ENCODE measurements at regions not wholly inside any gene's neighbourhood (a gene's known extent, or its start where the extent isn't known, plus 50 kb on each side); places are given as distances from the start of the nearest gene placed in this dataset.
A peak's percentile ranks its signal among the peaks of the same experiment; 100 is the strongest.

GRCh38 chr2:12577567-12578253, 139.0 kb upstream of the TRIB2 start:
- no peak for DNase-seq (ENCODE audit: low read depth, low spot score)

GRCh38 chr2:12579018-12579417, 137.7 kb upstream of the TRIB2 start:
- DNase-seq (ENCODE audit: low read depth, low spot score) = no peak

DNA sequence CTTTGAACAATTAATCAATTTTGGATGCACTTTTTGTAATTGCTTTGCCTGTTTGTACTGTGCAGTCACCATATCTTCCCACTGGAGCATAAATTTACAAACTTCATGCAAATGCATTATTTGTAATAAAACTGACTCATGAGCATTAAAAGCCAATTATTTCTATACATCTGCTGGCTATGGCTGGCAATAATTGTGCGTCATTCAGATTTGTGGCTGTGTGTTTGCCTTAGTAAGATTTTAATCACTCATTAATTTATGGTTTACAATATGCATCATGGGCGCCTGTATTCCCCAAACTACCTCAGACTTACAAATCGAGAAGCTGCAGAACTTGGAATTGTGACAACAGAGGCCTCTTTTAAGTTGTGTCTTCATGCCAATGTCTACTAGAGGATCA, 132.4 kb upstream of the TRIB2 start:
- DNase-seq (ENCODE audit: low read depth, low spot score) = no peak

DNA sequence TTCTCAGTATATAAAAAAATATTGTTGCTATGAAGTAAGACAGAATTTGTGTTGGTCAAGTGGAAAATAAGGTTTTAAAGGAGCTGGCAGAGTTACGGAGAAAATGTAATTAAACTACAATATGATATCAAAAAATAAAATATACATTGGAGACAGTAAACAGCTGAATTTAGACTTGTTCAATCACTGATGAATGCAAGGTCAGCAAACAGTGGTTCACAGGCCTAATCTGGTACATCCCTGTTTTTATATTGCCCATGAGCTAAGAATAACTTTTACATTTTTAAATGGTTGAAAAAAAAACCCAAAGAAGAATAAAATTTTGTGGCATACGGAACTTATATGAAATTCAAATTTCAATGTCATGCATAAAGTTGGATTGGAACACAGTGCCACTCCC, 131.0 kb upstream of the TRIB2 start:
- no peak for DNase-seq (ENCODE audit: low read depth, low spot score)

DNA sequence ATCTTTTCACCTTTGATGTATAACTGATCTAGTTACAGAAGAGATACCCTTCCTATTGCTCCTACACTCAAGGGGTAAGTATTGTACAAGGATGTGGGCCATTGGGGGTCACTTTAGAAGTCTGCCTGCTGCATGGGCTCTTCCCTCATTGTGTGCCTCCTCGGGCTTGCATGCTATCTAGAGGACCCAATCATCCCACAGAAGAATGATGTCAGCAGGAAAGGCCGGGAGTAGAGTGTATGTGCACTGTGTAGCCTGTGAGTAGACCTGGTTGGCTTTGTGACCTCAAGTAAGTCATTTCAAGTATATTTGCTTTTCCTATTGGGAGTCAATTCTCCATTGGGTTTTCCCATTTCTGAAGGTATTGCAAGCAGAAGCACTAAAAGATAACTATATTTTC, 129.5 kb upstream of the TRIB2 start:
- no peak for DNase-seq (ENCODE audit: low read depth, low spot score)

DNA sequence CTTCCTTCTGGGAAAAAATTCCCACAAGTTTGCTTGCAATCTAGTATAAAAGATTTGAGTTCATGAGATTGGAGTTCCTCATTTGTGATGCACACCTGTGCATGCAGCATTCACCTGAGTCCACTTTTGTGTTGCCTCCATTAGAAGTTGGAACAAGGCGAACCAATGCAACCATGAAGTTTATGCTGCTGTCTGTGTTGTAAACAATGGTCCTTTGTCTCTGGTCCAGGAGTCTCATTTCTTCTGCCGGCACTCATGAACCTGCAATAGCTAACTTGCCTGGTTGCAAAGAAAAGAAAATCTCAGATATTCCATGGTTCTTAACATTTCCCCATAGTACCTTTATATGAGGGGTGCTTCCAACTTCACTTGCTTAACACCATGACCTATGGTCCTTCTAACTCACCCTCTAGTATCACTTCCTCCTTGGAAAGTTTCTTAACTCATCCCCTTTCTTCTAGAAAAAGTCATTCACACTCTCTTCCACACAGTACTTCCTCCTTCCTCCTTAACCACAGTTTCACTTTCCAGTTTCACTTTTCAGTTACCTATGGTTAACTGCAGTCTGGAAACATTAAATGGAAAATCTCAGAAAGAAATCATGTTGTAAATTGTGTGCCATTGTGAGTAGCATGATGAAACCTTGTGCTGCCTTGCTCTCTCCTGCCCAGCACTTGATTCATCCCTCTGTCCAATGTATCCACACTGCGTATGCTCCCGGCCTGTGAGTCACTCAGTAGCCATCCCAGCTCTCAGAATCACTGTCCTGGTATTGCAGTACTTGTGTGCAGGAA, 128.8 kb upstream of the TRIB2 start:
- DNase-seq (ENCODE audit: low read depth, low spot score) = peak; percentile 85

GRCh38 chr2:12588986-12589385, 127.8 kb upstream of the TRIB2 start:
- DNase-seq (ENCODE audit: low read depth, low spot score) = no peak

GRCh38 chr2:12589802-12590320, 126.9 kb upstream of the TRIB2 start:
- DNase-seq (ENCODE audit: low read depth, low spot score) = no peak

DNA sequence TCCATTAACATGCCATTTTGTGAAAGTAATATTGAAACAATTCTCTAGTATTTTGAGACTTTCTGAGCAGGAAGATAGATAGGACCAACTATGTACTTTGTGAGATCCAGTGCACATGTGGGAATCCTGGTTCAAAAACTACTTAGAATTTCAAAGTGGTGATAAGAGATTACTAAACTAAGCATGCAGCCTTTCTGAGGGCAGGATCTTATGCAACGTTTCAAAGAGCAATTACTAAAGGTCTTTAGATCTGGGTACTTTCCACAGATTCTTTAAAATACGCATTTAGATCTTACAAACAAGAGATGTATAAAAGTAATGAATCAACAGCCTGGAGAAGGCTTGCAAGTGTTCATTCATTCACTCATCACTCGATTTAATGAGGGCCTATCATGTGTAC, 124.4 kb upstream of the TRIB2 start:
- no peak for DNase-seq (ENCODE audit: low read depth, low spot score)

GRCh38 chr2:12594590-12594989, 122.1 kb upstream of the TRIB2 start:
- no peak for DNase-seq (ENCODE audit: low read depth, low spot score)

- no peak for DNase-seq (ENCODE audit: low read depth, low spot score)
Observed at GRCh38 chr2:12596771-12597170, 120.0 kb upstream of the TRIB2 start.

- peak; percentile 32 for DNase-seq (ENCODE audit: low read depth, low spot score)
Observed at GRCh38 chr2:12597610-12598009, 119.1 kb upstream of the TRIB2 start.

DNA sequence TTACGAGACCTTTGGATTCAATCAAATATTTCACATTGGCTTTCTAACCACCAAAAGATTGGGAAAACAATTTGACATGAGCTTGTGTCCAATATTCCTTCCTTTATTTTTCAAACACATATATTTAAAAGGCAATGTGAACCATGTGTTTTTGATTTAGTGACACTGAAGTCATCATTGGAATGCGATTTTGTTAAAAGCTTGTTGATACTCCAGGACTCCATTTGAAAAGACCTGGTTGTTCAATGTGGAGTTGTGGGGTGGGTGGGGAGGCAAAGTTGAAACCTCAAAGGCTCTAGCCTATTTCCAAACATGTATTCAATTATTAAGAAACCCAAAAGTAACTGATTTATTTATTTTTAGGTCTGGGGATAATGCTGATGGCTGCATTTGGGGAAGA, 114.1 kb upstream of the TRIB2 start:
- DNase-seq (ENCODE audit: low read depth, low spot score) = no peak

DNA sequence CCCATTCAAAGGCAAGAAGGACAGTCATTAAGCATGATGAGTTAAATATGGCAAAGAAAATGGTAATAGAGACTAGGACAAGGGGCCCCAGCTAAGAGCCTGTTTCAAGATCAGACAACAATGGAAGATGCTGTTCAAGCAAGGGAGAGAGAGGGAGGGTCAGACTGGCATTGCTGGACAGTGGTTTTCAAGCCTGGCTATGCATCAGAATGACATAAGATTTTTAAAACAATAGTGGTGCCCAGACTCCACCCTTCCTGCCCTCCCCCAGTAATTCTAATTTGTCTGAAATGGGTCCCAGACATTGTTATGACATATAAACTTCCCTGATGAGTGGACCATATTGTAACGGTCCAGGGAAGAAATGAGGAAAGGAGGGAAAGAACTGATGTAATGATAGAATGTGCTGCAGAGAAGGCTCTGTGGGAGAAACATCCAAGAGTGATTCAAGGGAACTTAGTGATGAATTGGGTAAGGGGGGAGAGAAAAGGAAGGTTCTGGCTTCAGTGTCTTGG, 112.9 kb upstream of the TRIB2 start:
- no peak for DNase-seq (ENCODE audit: low read depth, low spot score)

GRCh38 chr2:12604341-12604740, 112.4 kb upstream of the TRIB2 start:
- no peak for DNase-seq (ENCODE audit: low read depth, low spot score)

- DNase-seq (ENCODE audit: low read depth, low spot score) = no peak
Observed at GRCh38 chr2:12605366-12605765, 111.4 kb upstream of the TRIB2 start.

DNA sequence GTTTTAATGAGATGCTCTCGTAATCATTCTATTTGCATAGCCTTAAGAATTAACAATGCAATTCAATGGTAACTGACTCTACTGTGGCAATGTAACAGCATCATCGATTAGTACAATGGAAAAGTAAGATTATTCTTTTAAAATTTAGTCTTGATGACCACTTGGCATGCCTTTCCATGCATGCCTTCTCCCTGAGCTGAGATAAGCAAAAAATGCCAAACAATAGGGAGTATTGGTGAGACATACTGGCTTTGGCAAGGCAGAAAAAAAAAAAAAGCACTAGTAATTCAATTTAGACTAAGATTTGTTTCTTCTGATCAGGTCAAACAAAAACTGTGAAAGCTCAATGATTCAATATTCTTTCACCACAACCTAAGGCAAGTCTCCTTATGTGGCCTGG, 110.8 kb upstream of the TRIB2 start:
- DNase-seq (ENCODE audit: low read depth, low spot score) = peak; percentile 42

DNA sequence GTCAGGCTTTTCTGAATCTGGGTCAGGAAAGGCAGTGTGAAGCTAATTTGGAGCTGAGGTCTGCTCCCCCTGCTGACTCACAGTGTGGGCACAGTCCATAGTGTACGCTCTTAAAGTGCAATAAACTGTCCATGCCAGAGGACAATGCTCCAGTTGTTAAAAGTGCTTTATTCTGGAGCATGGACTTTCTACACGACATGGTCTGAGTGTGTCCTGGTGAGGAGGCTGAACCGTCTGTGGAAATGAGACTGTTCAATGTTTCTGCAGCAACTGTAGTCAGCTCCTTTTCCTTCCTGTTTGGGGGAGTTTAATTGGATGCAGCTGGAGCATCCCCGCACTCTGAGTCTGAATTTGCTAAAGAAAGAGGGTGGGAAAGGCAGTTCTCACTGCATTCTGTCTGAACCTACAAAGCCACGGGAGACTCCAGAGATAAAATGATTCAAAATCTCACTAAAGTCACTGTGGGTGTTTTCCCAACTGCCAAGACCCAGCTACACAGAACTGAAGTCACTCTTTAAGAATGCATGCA, 110.2 kb upstream of the TRIB2 start:
- DNase-seq (ENCODE audit: low read depth, low spot score) = peak; percentile 63

- DNase-seq (ENCODE audit: low read depth, low spot score) = no peak
Observed at GRCh38 chr2:12607971-12608370, 108.8 kb upstream of the TRIB2 start.

- no peak for DNase-seq (ENCODE audit: low read depth, low spot score)
Observed at GRCh38 chr2:12610314-12610713, 106.4 kb upstream of the TRIB2 start.

GRCh38 chr2:12612168-12612567, 104.6 kb upstream of the TRIB2 start:
- DNase-seq (ENCODE audit: low read depth, low spot score) = no peak

GRCh38 chr2:12612671-12613070, 104.1 kb upstream of the TRIB2 start:
- DNase-seq (ENCODE audit: low read depth, low spot score) = no peak

Measured in astrocyte of the hippocampus (primary cell).